ENCODE measurements at regions not wholly inside any gene's neighbourhood (a gene's known extent, or its start where the extent isn't known, plus 50 kb on each side); places are given as distances from the start of the nearest gene placed in this dataset.
"Not testable (repeated sequence)": the region's sequence is repeated elsewhere in the genome, so short reads cannot be mapped to it uniquely, and the experiment has no call there.

GRCh38 chr7:67338545-67338944, 341.9 kb downstream of the TYW1 start:
- H3K9me3 ChIP-seq (ENCODE audit: control insufficient read depth in 1 of 2, low read length in 2 of 2); H3K4me3 ChIP-seq (ENCODE audit: low read depth in 1 of 2, low read length in 2 of 2); H3K27ac ChIP-seq (ENCODE audit: low read length); H3K27me3 ChIP-seq (ENCODE audit: low read depth, low read length); H3K4me1 ChIP-seq (ENCODE audit: control insufficient read depth in 1 of 2, insufficient read depth in 2 of 2, low read length in 2 of 2): not testable (repeated sequence)
- H3K36me3 ChIP-seq (ENCODE audit: control insufficient read depth in 1 of 2, insufficient read depth in 2 of 2, low read length in 2 of 2), result peaks cover 0 to 29% of the 10 kb centered on the region in 2 donors

- Histone ChIP-seq H3K27me3 (ENCODE audit: low read depth, low read length) (no peaks in the 10 kb centered on the region), H3K9me3 (ENCODE audit: control insufficient read depth in 1 of 2, low read length in 2 of 2) (peaks cover 3 to 4% of the 10 kb centered on the region in 2 donors), H3K27ac (ENCODE audit: low read length) (no peak overlapping the region), H3K4me3 (ENCODE audit: low read depth in 1 of 2, low read length in 2 of 2) (no peak overlapping the region), H3K4me1 (ENCODE audit: control insufficient read depth in 1 of 2, insufficient read depth in 2 of 2, low read length in 2 of 2) (no peaks in the 10 kb centered on the region), H3K36me3 (ENCODE audit: control insufficient read depth in 1 of 2, insufficient read depth in 2 of 2, low read length in 2 of 2) (peaks cover 6 to 46% of the 10 kb centered on the region in 2 donors)
These were observed 344.6 kb downstream of the TYW1 start for GRCh38 chr7:67341153-67341768.

- no peaks in the 10 kb centered on the region for H3K4me1 ChIP-seq (ENCODE audit: control insufficient read depth in 1 of 2, insufficient read depth in 2 of 2, low read length in 2 of 2)
- no peaks in the 10 kb centered on the region for H3K27me3 ChIP-seq (ENCODE audit: low read depth, low read length)
- H3K9me3 ChIP-seq (ENCODE audit: control insufficient read depth in 1 of 2, low read length in 2 of 2), result peaks cover 3 to 4% of the 10 kb centered on the region in 2 donors
- H3K36me3 ChIP-seq (ENCODE audit: control insufficient read depth in 1 of 2, insufficient read depth in 2 of 2, low read length in 2 of 2), result peaks cover 6 to 46% of the 10 kb centered on the region in 2 donors
- no peak overlapping the region for H3K4me3 ChIP-seq (ENCODE audit: low read depth in 1 of 2, low read length in 2 of 2)
- no peak overlapping the region for H3K27ac ChIP-seq (ENCODE audit: low read length)
These were observed 346.5 kb downstream of the TYW1 start for GRCh38 chr7:67343114-67343513.

GRCh38 chr7:67343572-67343971, 346.9 kb downstream of the TYW1 start:
- no peaks in the 10 kb centered on the region for H3K4me1 ChIP-seq (ENCODE audit: control insufficient read depth in 1 of 2, insufficient read depth in 2 of 2, low read length in 2 of 2)
- peaks cover 3 to 4% of the 10 kb centered on the region in 2 donors for H3K9me3 ChIP-seq (ENCODE audit: control insufficient read depth in 1 of 2, low read length in 2 of 2)
- H3K4me3 ChIP-seq (ENCODE audit: low read depth in 1 of 2, low read length in 2 of 2), result no peak overlapping the region
- no peaks in the 10 kb centered on the region for H3K27me3 ChIP-seq (ENCODE audit: low read depth, low read length)
- H3K27ac ChIP-seq (ENCODE audit: low read length), result no peak overlapping the region
- peaks cover 6 to 46% of the 10 kb centered on the region in 2 donors for H3K36me3 ChIP-seq (ENCODE audit: control insufficient read depth in 1 of 2, insufficient read depth in 2 of 2, low read length in 2 of 2)

GRCh38 chr7:67344481-67345193, 348.0 kb downstream of the TYW1 start:
- H3K4me1 ChIP-seq (ENCODE audit: control insufficient read depth in 1 of 2, insufficient read depth in 2 of 2, low read length in 2 of 2), result no peaks in the 10 kb centered on the region
- H3K27me3 ChIP-seq (ENCODE audit: low read depth, low read length), result no peaks in the 10 kb centered on the region
- H3K9me3 ChIP-seq (ENCODE audit: control insufficient read depth in 1 of 2, low read length in 2 of 2), result peaks cover 3 to 4% of the 10 kb centered on the region in 2 donors
- H3K27ac ChIP-seq (ENCODE audit: low read length), result no peak overlapping the region
- H3K4me3 ChIP-seq (ENCODE audit: low read depth in 1 of 2, low read length in 2 of 2), result no peak overlapping the region
- H3K36me3 ChIP-seq (ENCODE audit: control insufficient read depth in 1 of 2, insufficient read depth in 2 of 2, low read length in 2 of 2), result peaks cover 6 to 40% of the 10 kb centered on the region in 2 donors

GRCh38 chr7:67346126-67346525, 349.5 kb downstream of the TYW1 start:
- Histone ChIP-seq H3K9me3 (ENCODE audit: control insufficient read depth in 1 of 2, low read length in 2 of 2) (peaks cover 3 to 4% of the 10 kb centered on the region in 2 donors), H3K4me1 (ENCODE audit: control insufficient read depth in 1 of 2, insufficient read depth in 2 of 2, low read length in 2 of 2) (no peaks in the 10 kb centered on the region), H3K36me3 (ENCODE audit: control insufficient read depth in 1 of 2, insufficient read depth in 2 of 2, low read length in 2 of 2) (peaks cover 6 to 29% of the 10 kb centered on the region in 2 donors), H3K27me3 (ENCODE audit: low read depth, low read length) (no peaks in the 10 kb centered on the region), H3K4me3 (ENCODE audit: low read depth in 1 of 2, low read length in 2 of 2) (no peak overlapping the region), H3K27ac (ENCODE audit: low read length) (no peak overlapping the region)

- Histone ChIP-seq H3K4me1 (ENCODE audit: control insufficient read depth in 1 of 2, insufficient read depth in 2 of 2, low read length in 2 of 2) (no peaks in the 10 kb centered on the region), H3K9me3 (ENCODE audit: control insufficient read depth in 1 of 2, low read length in 2 of 2) (peaks cover 3 to 4% of the 10 kb centered on the region in 2 donors), H3K4me3 (ENCODE audit: low read depth in 1 of 2, low read length in 2 of 2) (no peak overlapping the region), H3K27me3 (ENCODE audit: low read depth, low read length) (no peaks in the 10 kb centered on the region), H3K36me3 (ENCODE audit: control insufficient read depth in 1 of 2, insufficient read depth in 2 of 2, low read length in 2 of 2) (peaks cover 6 to 22% of the 10 kb centered on the region in 2 donors), H3K27ac (ENCODE audit: low read length) (no peak overlapping the region)
These were observed 350.2 kb downstream of the TYW1 start for GRCh38 chr7:67346876-67347275.

- H3K36me3 ChIP-seq (ENCODE audit: control insufficient read depth in 1 of 2, insufficient read depth in 2 of 2, low read length in 2 of 2), result peaks cover 6 to 19% of the 10 kb centered on the region in 2 donors
- H3K27me3 ChIP-seq (ENCODE audit: low read depth, low read length), result no peaks in the 10 kb centered on the region
- H3K27ac ChIP-seq (ENCODE audit: low read length), result no peak overlapping the region
- no peaks in the 10 kb centered on the region for H3K4me1 ChIP-seq (ENCODE audit: control insufficient read depth in 1 of 2, insufficient read depth in 2 of 2, low read length in 2 of 2)
- no peak overlapping the region for H3K4me3 ChIP-seq (ENCODE audit: low read depth in 1 of 2, low read length in 2 of 2)
- H3K9me3 ChIP-seq (ENCODE audit: control insufficient read depth in 1 of 2, low read length in 2 of 2), result peaks cover 3 to 4% of the 10 kb centered on the region in 2 donors
These were observed 351.5 kb downstream of the TYW1 start for GRCh38 chr7:67348171-67348570.

- not testable (repeated sequence) for H3K36me3 ChIP-seq (ENCODE audit: control insufficient read depth in 1 of 2, insufficient read depth in 2 of 2, low read length in 2 of 2); H3K4me1 ChIP-seq (ENCODE audit: control insufficient read depth in 1 of 2, insufficient read depth in 2 of 2, low read length in 2 of 2)
These were observed 361.0 kb downstream of the TYW1 start for GRCh38 chr7:67357653-67358052.

GRCh38 chr7:67358316-67358715, 361.7 kb downstream of the TYW1 start:
- peaks cover 7 to 20% of the 10 kb centered on the region in 2 donors for H3K9me3 ChIP-seq (ENCODE audit: control insufficient read depth in 1 of 2, low read length in 2 of 2)
- H3K36me3 ChIP-seq (ENCODE audit: control insufficient read depth in 1 of 2, insufficient read depth in 2 of 2, low read length in 2 of 2), result not testable (repeated sequence)

More at GRCh38 chr7:67357653-67358052, 361.0 kb downstream of the TYW1 start:
- Histone ChIP-seq H3K4me3 (ENCODE audit: low read depth in 1 of 2, low read length in 2 of 2) (peak overlapping the region in 1 of 2 donors; percentile 19), H3K9me3 (ENCODE audit: control insufficient read depth in 1 of 2, low read length in 2 of 2) (peaks cover 7 to 20% of the 10 kb centered on the region in 2 donors)
- not testable (repeated sequence) for H3K27me3 ChIP-seq (ENCODE audit: low read depth, low read length); H3K27ac ChIP-seq (ENCODE audit: low read length)

GRCh38 chr7:67358738-67359137, 362.1 kb downstream of the TYW1 start:
- not testable (repeated sequence) for H3K4me1 ChIP-seq (ENCODE audit: control insufficient read depth in 1 of 2, insufficient read depth in 2 of 2, low read length in 2 of 2); H3K4me3 ChIP-seq (ENCODE audit: low read depth in 1 of 2, low read length in 2 of 2); H3K27ac ChIP-seq (ENCODE audit: low read length); H3K27me3 ChIP-seq (ENCODE audit: low read depth, low read length); H3K36me3 ChIP-seq (ENCODE audit: control insufficient read depth in 1 of 2, insufficient read depth in 2 of 2, low read length in 2 of 2)
- H3K9me3 ChIP-seq (ENCODE audit: control insufficient read depth in 1 of 2, low read length in 2 of 2), result peaks cover 7 to 20% of the 10 kb centered on the region in 2 donors

More at GRCh38 chr7:67358316-67358715, 361.7 kb downstream of the TYW1 start:
- H3K27ac ChIP-seq (ENCODE audit: low read length); H3K4me3 ChIP-seq (ENCODE audit: low read depth in 1 of 2, low read length in 2 of 2); H3K4me1 ChIP-seq (ENCODE audit: control insufficient read depth in 1 of 2, insufficient read depth in 2 of 2, low read length in 2 of 2); H3K27me3 ChIP-seq (ENCODE audit: low read depth, low read length): not testable (repeated sequence)

Data from muscle layer of duodenum (tissue), 2 donors.